BLaER1 treated with 17β-estradiol and CSF1 and Interleukin-3, amounts not matched to agents 10 nM and 100 nM (cell line): ENCODE measurements at regions not wholly inside any gene's neighbourhood (a gene's known extent, or its start where the extent isn't known, plus 50 kb on each side); places are given as distances from the start of the nearest gene placed in this dataset.

Source experiments
- H3K27ac ChIP-seq, 11 experiments: shearing (Covaris generic); formaldehyde crosslinking; 2 replicates each; pipeline ENCODE4 v1.8.1; 2022
- H3K27me3 ChIP-seq, 11 experiments: shearing (Covaris generic); formaldehyde crosslinking; 2 replicates each; pipeline ENCODE4 v1.8.1; 2022
- H3K36me3 ChIP-seq, 11 experiments: shearing (Covaris generic); formaldehyde crosslinking; 2 replicates each; pipeline ENCODE4 v1.8.1; 2022
- H3K4me1 ChIP-seq, 10 experiments: shearing (Covaris generic); formaldehyde crosslinking; 2 replicates each; pipeline ENCODE4 v1.8.1; 2022
- H3K4me2 ChIP-seq, 11 experiments: shearing (Covaris generic); formaldehyde crosslinking; 2 replicates each; pipeline ENCODE4 v1.8.1; 2022
- H3K4me3 ChIP-seq, 10 experiments: shearing (Covaris generic); formaldehyde crosslinking; 2 replicates each; pipeline ENCODE4 v1.8.1; 2022
- H3K9ac ChIP-seq, 11 experiments: shearing (Covaris generic); formaldehyde crosslinking; 2 replicates each; pipeline ENCODE4 v1.8.1; 2022
- H3K9me3 ChIP-seq, 11 experiments: shearing (Covaris generic); formaldehyde crosslinking; replicated peaks in 1 of 11; 2 replicates each; pipeline ENCODE4 v1.8.1; 2022
- H4K20me1 ChIP-seq, 11 experiments: shearing (Covaris generic); formaldehyde crosslinking; 2 replicates each; pipeline ENCODE4 v1.8.1; 2022
- Cebpa-rat ChIP-seq, 11 experiments: shearing (Covaris generic); IDR thresholded peaks; 2 replicates each; pipeline ENCODE4 v1.8.1; 2022

GRCh38 chr16:9035996-9036395 lies 55.4 kb upstream of the HAPSTR1 start:
- Histone ChIP-seq H3K9ac (no peak overlapping the region), H3K4me3 (no peak overlapping the region), H3K27ac (no peak overlapping the region), H3K4me1 (peaks cover 0 to 9% (median 6%) of the 10 kb centered on the region in 10 experiments; a peak in 8 of 20 replicates), H3K27me3 (no peaks in the 10 kb centered on the region), H3K9me3 (peaks cover 0 to 25% (median 13%) of the 10 kb centered on the region in 11 experiments; a peak in 12 of 22 replicates), H3K36me3 (no peaks in the 10 kb centered on the region), H4K20me1 (no peaks in the 10 kb centered on the region), H3K4me2 (no peak overlapping the region)
- TF ChIP-seq Cebpa-rat (IDR thresholded peaks at IDR 0.05) = no peak

GRCh38 chr16:9039210-9039609 lies 52.2 kb upstream of the HAPSTR1 start:
- Histone ChIP-seq H3K27ac (no peak overlapping the region), H3K27me3 (no peaks in the 10 kb centered on the region), H4K20me1 (no peaks in the 10 kb centered on the region), H3K9me3 (peaks cover 0 to 11% (median 3%) of the 10 kb centered on the region in 11 experiments; a peak in 6 of 22 replicates), H3K4me1 (peaks cover 0 to 14% (median 7%) of the 10 kb centered on the region in 10 experiments; a peak in 8 of 20 replicates), H3K4me3 (no peak overlapping the region), H3K9ac (no peak overlapping the region), H3K36me3 (no peaks in the 10 kb centered on the region), H3K4me2 (no peak overlapping the region)
- TF ChIP-seq Cebpa-rat (IDR thresholded peaks at IDR 0.05) = no peak

GRCh38 chr16:9040800-9041412 lies 50.5 kb upstream of the HAPSTR1 start:
- no peaks in the 10 kb centered on the region for H3K36me3 ChIP-seq
- no peak overlapping the region for H3K4me2 ChIP-seq
- H3K9me3 ChIP-seq = 0 out of 22 replicates have a peak, but pooled peaks cover 0 to 4% (median 0%) of the 10 kb centered on the region in 11 experiments
- no peaks in the 10 kb centered on the region for H3K27me3 ChIP-seq
- no peak overlapping the region for H3K9ac ChIP-seq
- H4K20me1 ChIP-seq = no peaks in the 10 kb centered on the region
- H3K4me3 ChIP-seq = no peak overlapping the region
- TF ChIP-seq Cebpa-rat (IDR thresholded peaks at IDR 0.05) = no peak
- H3K4me1 ChIP-seq = peaks cover 0 to 14% (median 7%) of the 10 kb centered on the region in 10 experiments; a peak in 8 of 20 replicates
- no peak overlapping the region for H3K27ac ChIP-seq
